NCI-H2196 (cell line): ENCODE measurements at regions not wholly inside any gene's neighbourhood (a gene's known extent, or its start where the extent isn't known, plus 50 kb on each side); places are given as distances from the start of the nearest gene placed in this dataset.

Experiments
- DNase-seq: peaks from one replicate; lab custom pipeline; 2025; ENCODE audit not compliant: unreplicated experiment; lab: John Stamatoyannopoulos, UW

DNA sequence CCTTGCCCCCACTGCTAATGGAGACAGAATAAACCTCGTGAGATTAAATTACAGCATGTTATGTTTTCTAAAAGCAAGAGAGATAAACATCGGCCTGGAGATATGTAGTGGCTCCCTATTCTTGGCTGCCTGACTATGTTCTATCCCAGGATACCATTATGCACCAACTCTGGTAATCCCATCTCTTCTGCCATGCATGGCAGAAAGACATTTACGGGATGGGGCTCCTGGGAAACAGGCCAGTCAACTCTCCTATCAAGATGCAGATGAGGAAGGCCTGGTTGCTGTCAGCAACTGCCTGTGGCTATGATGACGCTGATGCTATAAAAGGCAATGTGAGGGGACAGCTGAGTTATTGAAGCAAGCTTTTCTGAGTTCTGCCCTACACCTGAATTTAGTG is 166.2 kb upstream of the VCX3A start:
- DNase-seq = no peak

DNA sequence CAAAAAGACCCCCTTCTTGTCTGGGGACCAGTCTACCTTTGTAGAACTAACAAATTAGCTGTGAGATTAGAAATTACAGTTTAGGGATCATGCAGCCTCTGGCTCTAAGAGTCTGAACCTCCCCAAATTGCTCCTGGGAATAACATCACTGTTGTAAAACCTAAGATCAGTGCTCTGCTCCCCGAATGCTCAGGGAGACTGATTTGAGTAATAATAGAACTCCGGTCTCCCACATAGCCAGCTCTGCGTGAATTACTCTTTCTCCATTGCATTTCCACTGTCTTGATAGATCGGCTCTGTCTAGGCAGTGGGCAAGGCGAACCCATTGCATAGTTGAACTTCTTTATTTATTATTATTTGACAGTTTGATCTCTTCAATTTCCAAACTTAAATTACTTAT is 160.8 kb upstream of the VCX3A start:
- DNase-seq = no peak

DNA sequence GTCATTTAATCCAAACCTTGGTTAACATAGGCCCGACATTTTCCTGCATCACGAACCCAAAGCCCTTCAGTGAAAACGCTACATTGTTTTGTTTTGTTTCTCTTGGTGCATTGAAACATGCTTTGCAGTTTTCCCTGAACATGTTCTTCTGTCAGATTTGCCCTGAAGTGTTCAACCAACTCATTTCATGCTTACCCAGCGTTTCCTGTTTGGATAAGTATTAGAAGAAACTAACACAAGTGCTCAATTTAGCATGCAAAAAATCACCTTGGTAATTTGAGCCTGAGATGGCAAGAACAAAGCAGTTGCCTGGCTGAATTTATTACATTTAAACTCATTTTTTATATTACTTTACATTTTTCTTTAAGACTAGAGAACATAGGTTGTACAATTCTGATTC is 160.1 kb upstream of the VCX3A start:
- DNase-seq = no peak

DNA sequence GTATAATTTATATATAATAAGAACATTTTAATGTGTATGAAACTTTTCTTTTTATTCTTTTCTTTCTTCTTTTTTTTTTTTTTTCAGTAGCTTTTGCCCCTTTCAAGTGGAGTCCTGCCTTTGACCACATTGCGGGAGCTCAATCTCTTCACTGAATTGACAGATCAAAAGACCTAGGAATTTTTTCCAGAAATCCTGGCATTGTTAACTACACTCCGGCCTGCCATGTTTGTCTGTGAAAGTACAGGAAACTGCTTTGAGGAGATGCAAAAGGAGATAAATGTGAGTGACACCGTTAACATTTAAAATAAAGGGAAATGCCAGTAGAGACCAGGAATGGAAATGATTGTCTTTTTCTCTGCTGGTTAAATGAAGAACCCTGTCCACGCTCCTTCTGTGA is 159.3 kb upstream of the VCX3A start:
- DNase-seq = no peak

DNA sequence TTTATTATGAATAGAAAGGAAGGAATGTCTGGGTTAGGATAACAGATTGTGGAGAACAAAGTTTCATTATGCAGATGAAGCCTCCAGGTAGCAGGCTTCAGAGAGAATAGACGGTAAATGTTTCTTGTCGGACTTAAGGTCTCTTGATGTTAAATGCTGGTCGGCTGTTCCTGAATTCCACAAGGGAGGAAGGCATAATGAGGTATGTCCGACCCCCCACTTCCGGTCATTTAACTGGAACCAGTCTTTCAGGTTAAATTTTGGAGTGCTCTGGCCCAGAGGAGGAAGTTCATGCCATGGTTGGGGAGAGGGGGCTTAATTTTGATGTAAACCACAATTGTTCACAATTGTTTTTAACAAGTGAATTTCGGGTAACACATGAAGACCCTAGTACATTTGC is 158.1 kb upstream of the VCX3A start:
- DNase-seq = no peak

DNA sequence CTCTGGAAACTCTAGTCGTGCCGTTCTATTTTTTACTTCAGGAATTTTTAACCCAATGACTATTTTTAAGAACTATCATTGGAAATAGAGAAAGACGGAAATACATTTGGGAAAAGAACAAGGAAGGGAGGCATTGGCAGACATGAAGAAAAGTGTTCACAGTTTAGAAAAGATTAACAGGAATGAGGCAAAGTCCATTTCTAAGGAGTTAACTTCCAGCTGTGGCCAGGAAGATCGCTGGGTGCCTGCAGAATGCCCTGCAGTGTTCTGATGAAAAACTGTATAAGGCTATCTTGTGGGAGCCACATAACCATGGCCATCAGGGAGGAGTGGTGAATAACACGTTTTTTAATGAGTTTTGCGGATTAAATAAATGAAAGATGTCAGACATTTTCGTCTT is 150.6 kb upstream of the VCX3A start:
- DNase-seq = no peak

DNA sequence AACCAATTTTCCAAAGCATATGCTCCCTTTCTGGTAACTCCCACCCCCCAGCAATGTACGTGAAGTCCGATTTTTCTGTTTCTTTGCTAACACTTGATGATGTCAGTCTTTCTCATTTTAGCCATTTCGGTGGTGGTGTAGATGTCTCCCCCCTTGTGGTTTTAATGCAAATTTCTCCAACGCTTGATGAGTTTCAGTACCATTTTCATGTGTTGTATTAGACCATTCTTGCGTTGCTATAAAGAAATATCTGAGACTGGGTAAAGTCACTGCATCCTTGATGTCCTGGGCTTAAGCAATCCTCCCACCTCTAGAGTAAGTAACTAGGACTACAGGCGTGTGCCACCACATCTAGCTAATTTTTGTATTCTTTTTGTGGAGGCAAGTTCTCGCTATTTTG is 148.4 kb upstream of the VCX3A start:
- no peak for DNase-seq

DNA sequence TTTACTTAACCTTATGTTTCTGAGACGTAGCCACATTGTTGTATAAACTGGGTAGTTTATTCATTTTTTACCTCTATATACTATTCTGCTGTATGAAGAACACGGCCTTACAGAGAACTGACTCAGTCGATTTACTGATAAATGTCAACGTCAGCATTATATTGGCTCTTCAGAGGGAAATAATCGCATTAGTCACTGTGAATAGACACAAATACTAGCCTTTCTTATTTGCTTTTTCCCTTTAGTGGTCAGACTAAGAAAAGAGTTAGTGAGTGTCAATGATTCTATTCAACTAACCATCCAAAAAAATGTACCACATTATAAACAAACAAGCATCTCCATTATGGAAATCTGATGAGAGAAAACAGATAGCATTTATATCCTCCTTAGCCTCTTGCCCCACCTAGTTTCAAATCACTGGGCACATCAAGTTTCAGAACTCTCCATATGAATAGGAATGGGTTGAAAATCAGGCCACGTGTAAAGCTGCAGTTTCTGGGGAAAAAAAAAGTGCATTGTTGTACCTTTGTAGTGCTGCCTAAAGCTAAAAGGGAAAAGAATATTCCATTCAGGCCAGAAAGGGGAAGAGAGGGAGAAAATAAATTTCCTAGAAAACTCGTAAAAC is 146.7 kb upstream of the VCX3A start:
- no peak for DNase-seq

DNA sequence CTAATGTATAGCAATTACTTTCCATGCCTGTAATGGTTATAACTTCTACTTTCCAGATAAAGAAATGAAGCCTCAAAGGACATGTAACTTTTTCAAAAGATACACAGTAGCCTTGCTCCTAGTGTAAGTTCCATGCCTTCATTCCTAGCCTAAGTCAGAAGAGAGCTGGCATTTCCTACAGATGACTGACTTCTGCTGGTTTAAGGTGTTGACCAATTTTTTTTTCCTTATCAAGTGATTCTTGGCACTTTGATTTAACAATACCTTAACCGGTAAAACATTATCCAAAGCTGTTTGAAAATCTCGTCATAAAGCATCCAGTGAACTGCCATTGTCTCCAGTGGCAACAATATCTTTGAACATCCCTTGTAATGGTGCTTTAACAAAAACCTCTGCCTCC is 145.1 kb upstream of the VCX3A start:
- no peak for DNase-seq

DNA sequence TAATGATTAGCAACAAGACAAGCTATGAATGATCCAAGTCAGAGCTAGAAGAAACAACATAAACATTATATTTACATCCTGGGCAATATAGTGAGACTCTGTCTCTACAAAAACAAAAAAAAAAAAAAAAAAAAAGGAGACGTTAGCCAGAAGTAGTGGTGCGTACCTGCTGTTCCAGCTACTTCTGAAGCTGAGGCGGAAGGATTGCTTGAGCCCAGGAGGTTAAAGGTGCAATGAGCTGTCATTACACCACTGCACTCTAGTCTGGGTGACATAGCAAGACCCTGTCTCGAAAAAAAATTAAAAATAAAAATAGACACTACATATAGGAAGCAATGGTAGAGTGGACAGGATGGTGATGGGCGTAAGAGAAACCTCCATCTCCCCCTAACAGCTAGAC is 144.6 kb upstream of the VCX3A start:
- DNase-seq = no peak

DNA sequence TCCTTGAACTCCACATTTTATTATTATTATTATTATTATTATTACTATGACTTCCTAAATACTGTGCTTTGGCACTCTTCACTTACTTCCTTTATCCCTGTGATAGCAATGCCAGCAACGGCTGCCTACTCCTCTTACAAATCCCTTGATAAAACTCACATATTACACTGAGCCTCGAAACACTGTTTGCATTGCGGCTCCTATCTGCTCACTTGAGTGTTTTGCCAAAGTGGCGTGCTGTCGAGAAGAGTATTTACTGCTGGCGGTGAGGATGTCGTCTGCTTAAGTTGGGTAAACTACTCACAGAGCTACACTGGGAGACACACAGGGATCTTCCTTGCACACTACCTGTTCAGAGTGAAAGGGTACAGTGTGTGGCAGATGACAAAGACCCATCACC is 143.4 kb upstream of the VCX3A start:
- DNase-seq = peak; percentile 12

DNA sequence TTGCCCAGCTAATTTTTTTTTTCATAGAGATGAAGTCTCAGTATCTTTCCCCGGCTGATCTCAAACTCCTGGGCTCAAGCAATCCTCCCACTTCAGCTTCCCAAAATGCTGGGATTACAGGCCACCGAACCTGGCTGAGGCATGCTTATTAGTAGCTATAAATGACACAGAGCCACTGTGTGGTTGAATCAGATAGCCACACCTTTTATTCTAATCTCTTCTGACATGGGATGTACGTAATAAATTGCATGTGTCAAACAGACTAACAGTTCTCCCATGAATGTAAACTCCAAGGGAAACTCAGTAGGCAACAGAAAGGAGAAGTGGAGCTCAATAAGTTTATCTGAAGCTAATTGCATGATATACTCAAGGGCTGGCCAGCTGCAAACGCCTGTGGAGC is 139.8 kb upstream of the VCX3A start:
- no peak for DNase-seq

DNA sequence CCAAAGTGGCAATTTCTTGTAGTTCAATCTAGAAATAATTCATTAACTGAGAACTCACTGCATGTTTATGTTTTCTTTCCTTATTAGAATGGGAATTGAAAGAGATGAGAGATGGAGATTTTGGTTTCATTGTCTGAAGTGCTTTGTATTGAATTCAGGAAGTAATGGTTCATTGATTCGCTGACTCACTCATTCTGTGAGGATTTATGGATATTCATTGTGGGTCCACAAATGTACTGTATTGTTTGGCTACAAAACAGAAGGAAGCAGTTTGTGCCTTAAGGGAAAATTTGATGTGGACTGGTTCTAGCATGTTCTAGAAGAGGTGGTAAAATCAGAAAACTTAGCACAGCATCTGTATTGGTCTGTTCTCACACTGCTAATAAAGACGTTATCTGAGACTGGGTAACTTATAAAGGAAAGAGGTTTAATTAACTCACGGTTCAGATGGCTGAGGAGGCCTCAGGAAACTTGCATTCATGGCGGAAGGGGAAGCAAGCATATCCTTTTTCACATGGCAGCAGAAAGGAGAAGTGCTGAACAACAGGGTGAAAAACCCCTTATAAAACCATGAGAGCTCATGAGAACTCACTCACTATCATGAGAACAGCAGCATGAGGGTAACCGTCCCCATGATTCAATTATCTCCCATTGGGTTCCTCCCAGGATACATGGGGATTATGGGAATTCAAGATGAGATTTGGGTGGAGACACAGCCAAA is 132.3 kb upstream of the VCX3A start:
- DNase-seq = no peak

DNA sequence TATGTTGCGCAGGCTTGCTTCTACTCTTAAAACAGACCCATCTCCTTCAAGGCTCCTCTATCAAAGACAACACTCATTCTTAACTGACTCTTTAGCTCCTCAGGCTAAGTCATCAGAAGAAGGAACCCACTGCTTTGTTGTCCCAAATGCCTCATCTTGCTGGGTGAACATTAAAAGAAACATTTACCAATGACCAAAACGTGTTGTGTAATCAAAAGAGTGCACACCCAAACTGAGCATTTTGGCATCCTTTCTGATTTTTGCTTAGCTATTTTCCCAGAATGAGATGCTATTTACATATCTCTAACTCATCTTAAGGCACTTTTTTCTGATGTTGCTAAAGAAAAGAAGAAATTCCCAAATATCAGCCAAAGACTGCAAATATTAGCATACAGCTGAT is 131.7 kb upstream of the VCX3A start:
- DNase-seq = no peak

DNA sequence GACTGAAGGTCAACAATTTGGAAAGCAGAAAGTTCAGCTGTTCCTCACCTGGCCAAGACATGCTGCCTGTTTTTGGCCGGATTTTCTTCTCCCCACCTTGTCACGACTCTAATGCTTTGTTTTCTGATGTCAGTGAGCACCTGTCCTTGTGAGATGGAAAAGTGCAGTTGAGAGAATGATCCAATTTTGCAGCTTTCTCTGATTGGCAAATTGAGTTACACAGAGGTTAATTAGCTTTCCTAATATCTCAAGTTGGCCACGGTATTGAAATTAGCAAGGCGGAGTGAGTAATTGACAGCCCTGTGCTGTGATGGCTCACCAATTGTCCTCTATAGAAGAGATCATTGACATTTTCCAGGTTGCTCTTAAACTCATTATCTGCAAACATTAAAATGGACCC is 126.8 kb upstream of the VCX3A start:
- no peak for DNase-seq

DNA sequence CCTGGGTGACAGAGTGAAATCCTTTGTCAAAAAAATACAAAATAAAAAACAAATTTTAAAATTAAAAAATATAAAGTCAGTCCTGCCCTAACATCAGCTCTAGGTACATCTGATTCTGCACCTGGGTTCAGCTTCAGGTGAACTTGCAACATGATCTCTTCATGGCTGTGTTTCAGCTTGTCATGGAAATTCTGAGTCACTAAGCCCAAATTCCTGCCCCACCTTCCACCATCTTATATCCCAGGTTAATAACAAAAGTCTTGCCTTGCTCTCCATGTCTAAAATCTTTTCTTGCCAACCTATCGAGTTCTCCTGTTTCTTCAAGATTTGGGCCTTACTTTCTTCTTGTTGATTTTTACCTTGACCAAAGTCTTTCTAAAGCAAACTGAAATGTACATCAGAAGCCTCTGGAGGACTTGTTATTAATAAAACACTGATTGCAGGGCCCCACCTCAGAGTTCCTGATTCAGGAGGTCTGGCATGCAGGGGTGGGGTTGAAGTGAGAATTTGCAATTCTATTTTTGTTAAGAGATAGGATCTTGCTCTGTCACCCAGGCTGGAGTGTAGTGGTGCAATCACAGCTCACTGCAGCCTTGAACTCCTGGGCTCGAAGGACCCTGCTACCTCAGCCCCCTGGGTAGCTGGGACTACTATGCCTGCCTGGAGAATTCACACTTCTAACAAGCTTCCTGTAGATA is 125.8 kb upstream of the VCX3A start:
- DNase-seq = no peak

DNA sequence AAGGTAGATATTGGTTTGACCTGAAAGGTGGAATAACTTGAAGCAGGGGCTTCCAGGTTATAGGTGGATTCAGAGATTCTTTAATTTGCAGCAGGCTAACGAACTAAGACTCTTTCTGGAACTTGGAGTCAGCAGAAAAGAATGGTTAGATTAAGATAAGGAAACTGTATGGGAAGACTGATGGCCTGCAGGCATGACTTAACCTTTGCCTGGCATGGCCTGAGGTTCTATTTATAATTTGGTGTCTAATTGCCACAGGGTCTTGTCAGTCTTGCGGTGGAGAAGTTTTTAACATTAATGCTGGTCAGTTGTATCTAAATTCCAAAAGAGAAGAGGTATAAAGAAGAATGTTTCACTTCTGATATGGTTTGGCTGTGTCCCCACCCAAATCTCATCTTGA is 110.3 kb upstream of the VCX3A start:
- no peak for DNase-seq

DNA sequence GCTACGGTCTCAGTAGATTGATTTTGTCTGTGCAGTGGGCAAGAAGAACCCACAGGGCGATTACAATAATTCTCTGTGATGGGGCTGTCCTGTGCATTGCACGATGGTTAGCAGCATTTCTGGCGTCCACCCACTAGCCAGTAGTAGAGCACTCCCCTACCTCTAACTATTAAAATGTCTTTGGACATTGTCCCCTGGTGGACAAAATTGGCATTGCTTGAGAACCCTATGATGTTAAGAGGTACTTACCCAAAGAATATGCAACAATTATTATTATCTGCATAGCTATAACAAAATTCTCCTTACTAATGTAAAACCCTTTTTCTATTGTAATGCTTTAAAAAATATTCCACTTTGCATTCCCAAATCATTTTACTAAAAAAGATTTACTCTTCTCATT is 109.5 kb upstream of the VCX3A start:
- DNase-seq = no peak

DNA sequence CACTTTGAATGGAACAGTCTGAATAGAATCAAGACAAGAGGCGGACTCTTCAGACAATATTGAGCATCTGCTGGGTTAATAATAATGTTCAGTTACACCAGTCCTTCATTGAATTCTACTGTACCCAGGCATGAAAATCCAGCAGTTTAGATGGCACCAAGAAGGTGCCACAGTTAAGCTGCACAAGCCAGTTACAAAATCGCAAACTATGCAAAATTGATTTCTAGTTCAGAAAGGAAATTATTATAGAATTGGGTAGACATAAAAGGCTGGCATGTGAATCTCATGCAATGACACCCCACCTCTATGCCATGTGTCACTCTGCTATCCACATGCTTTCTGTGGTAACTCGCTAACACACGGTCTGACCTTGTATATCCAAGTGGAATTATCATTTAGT is 105.8 kb upstream of the VCX3A start:
- DNase-seq = no peak

DNA sequence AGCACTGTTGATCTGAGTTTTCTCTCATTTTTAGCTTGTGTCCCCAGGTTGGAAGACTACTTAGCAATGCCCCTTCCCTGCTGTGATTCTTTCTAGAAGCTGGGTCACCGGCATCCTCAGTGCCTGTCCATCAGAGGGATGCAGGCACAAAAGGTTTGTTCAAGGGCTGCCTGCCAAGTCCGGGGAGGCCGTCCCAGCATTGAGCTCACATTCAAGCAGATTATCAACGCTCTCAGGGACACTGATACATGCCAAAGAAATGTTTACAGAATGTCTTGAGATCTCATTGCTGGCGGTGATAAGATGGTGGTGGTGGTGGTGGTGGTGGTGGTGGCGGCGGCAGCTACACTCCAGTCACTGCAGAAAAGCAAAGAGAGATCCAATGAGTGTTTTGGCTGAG is 79.6 kb upstream of the VCX3A start:
- DNase-seq = no peak

DNA sequence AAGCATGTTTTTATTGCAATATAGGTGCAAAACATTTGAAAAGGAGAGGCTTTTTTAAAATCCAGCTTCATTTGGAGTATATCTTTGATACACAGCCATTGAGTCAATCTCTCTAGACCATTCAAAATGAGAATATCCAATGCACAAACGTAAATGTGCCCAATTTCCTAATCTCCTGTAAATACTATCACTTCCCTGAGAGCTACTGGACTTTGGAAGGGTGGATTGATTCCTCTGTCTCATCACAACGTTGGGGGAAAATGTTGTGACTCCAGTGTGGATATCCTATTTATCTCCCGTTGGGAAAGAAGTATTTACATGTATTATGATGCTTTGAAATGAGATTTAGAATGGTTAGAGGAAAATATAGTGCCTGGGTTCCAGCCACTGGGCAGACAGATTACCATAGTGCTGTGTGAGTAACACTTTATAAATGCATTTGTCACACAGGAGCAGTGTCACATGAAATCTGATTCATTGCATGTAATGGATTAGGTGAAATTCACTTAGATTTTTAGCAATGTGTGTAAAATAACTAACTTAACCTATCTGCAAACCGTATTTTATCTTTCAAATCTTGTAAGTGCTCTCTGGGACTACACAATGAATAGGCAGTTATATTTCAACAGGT is 64.4 kb upstream of the VCX3A start:
- no peak for DNase-seq
